ENCODE measurements at regions not wholly inside any gene's neighbourhood (a gene's known extent, or its start where the extent isn't known, plus 50 kb on each side); places are given as distances from the start of the nearest gene placed in this dataset.

- Histone ChIP-seq H4K20me1 (ENCODE audit: insufficient read depth, poor library complexity, severe bottlenecking) (no peaks in the 10 kb centered on the region), H3K27me3 (no peaks in the 10 kb centered on the region), H3K4me2 (no peak overlapping the region), H3K4me3 (no peak overlapping the region), H3K79me2 (no peaks in the 10 kb centered on the region), H3K4me1 (ENCODE audit: insufficient read depth) (no peaks in the 10 kb centered on the region), H2AFZ (no peak overlapping the region), H3K9me2 (replicated peaks; ENCODE audit: insufficient read depth) (no peaks in the 10 kb centered on the region), H3K27ac (no peak overlapping the region), H3K9me3 (ENCODE audit: low read depth) (no peaks in the 10 kb centered on the region), H3K36me3 (replicated peaks; ENCODE audit: insufficient read depth, low read depth) (no peaks in the 10 kb centered on the region)
- 61% methylated on average over 5 of the region's 5 CpGs for WGBS (ENCODE audit: low lambda C conversion rate, missing lambda C conversion rate)
- peak; percentile 78 for DNase-seq (ENCODE audit: low spot score)
- no peak for TF ChIP-seq EZH2phosphoT487 (IDR thresholded peaks at IDR 0.05; ENCODE audit: low read depth, severe bottlenecking, unreplicated experiment)
- TF ChIP-seq, protein P1, sequence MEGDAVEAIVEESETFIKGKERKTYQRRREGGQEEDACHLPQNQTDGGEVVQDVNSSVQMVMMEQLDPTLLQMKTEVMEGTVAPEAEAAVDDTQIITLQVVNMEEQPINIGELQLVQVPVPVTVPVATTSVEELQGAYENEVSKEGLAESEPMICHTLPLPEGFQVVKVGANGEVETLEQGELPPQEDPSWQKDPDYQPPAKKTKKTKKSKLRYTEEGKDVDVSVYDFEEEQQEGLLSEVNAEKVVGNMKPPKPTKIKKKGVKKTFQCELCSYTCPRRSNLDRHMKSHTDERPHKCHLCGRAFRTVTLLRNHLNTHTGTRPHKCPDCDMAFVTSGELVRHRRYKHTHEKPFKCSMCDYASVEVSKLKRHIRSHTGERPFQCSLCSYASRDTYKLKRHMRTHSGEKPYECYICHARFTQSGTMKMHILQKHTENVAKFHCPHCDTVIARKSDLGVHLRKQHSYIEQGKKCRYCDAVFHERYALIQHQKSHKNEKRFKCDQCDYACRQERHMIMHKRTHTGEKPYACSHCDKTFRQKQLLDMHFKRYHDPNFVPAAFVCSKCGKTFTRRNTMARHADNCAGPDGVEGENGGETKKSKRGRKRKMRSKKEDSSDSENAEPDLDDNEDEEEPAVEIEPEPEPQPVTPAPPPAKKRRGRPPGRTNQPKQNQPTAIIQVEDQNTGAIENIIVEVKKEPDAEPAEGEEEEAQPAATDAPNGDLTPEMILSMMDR (IDR thresholded peaks at IDR 0.05; ENCODE audit: poor library complexity): no peak
Observed at GRCh38 chr7:17408245-17408903, 109.9 kb downstream of the AHR start.

- H3K79me2 ChIP-seq: no peaks in the 10 kb centered on the region
- no peaks in the 10 kb centered on the region for H3K27me3 ChIP-seq
- H3K9me3 ChIP-seq (ENCODE audit: low read depth): no peaks in the 10 kb centered on the region
- no peak for DNase-seq (ENCODE audit: low spot score)
- no peaks in the 10 kb centered on the region for H3K36me3 ChIP-seq (replicated peaks; ENCODE audit: insufficient read depth, low read depth)
- no peaks in the 10 kb centered on the region for H3K9me2 ChIP-seq (replicated peaks; ENCODE audit: insufficient read depth)
- TF ChIP-seq EZH2phosphoT487 (IDR thresholded peaks at IDR 0.05; ENCODE audit: low read depth, severe bottlenecking, unreplicated experiment): no peak
- TF ChIP-seq, protein P1 (IDR thresholded peaks at IDR 0.05; ENCODE audit: poor library complexity): no peak
- no peak for TF ChIP-seq EZH2 (IDR thresholded peaks at IDR 0.05; ENCODE audit: borderline replicate concordance)
- H3K4me1 ChIP-seq (ENCODE audit: insufficient read depth): no peaks in the 10 kb centered on the region
- no peak overlapping the region for H3K4me2 ChIP-seq
- no peaks in the 10 kb centered on the region for H4K20me1 ChIP-seq (ENCODE audit: insufficient read depth, poor library complexity, severe bottlenecking)
- no peak overlapping the region for H3K27ac ChIP-seq
- WGBS (ENCODE audit: low lambda C conversion rate, missing lambda C conversion rate): 81% methylated on average over 4 of the region's 4 CpGs
- H2AFZ ChIP-seq: no peak overlapping the region
- H3K4me3 ChIP-seq: no peak overlapping the region
Observed at GRCh38 chr7:17408904-17409290, 110.4 kb downstream of the AHR start.

DNA sequence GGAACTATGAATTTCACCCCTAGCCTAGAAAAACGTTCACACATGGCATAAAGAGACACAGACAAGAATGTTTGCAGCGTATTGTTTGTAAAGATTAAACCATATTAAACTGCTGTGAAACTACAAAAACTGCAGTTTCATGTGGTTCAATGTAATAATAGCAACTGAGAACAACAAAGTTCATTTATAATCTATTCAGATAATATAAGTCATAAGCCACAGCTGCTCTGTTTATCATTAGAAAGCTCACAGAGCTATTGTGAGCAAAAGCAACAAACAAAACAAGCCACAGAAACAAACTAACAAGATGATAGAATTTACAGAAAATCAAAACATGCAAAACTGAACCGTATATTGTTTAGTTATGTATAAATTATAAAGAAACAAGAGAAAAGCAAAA lies 113.5 kb downstream of the AHR start:
- no peak overlapping the region for H3K27ac ChIP-seq
- H4K20me1 ChIP-seq (ENCODE audit: insufficient read depth, poor library complexity, severe bottlenecking): no peaks in the 10 kb centered on the region
- H3K4me1 ChIP-seq (ENCODE audit: insufficient read depth): no peaks in the 10 kb centered on the region
- TF ChIP-seq EZH2 (IDR thresholded peaks at IDR 0.05; ENCODE audit: borderline replicate concordance) (no peak), EZH2phosphoT487 (IDR thresholded peaks at IDR 0.05; ENCODE audit: low read depth, severe bottlenecking, unreplicated experiment) (no peak)
- TF ChIP-seq, protein P1 (IDR thresholded peaks at IDR 0.05; ENCODE audit: poor library complexity): no peak
- no peaks in the 10 kb centered on the region for H3K27me3 ChIP-seq
- no peaks in the 10 kb centered on the region for H3K36me3 ChIP-seq (replicated peaks; ENCODE audit: insufficient read depth, low read depth)
- no peaks in the 10 kb centered on the region for H3K79me2 ChIP-seq
- H3K4me3 ChIP-seq: no peak overlapping the region
- H2AFZ ChIP-seq: no peak overlapping the region
- no peaks in the 10 kb centered on the region for H3K9me2 ChIP-seq (replicated peaks; ENCODE audit: insufficient read depth)
- no peak overlapping the region for H3K4me2 ChIP-seq
- DNase-seq (ENCODE audit: low spot score): no peak
- 58% methylated on average over 3 of the region's 3 CpGs for WGBS (ENCODE audit: low lambda C conversion rate, missing lambda C conversion rate)
- H3K9me3 ChIP-seq (ENCODE audit: low read depth): no peaks in the 10 kb centered on the region
